Astrocyte (in vitro differentiated cells and primary cell): ENCODE measurements at regions not wholly inside any gene's neighbourhood (a gene's known extent, or its start where the extent isn't known, plus 50 kb on each side); places are given as distances from the start of the nearest gene placed in this dataset.

ENCODE experiments used
- EZH2 ChIP-seq: IDR thresholded peaks from 2 replicates; pipeline ENCODE4 v1.6.1; 2012; ENCODE audit warnings: mild to moderate bottlenecking, low read length, inconsistent platforms; ENCODE audit not compliant: insufficient read depth
- TF ChIP-seq, protein P1 (sequence below): IDR thresholded peaks from 2 replicates; pipeline ENCODE4 v1.5.1; 2011; ENCODE audit warnings: low read depth, mild to moderate bottlenecking, inconsistent platforms, low read length, moderate library complexity; ENCODE audit not compliant: insufficient read depth

DNA sequence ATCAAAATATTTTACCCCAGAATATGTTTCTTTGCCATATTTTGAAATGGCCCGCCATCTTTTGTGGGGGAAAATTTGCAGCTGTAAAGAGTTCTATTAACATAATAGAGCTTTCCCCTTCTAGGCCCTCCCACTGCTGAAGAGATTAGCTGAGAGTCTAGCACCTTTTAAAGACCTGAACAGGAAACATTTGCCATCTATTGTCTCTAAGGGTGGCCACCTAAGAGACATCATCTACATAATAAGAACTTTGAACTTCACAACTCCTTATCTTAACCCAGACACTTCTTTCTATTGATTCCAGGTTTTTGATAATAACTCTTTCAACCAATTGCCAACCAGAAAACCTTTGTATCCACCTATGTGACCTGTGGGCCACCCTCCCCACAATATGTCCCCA lies 54.7 kb upstream of the TRPM1 start:
- TF ChIP-seq, protein P1, sequence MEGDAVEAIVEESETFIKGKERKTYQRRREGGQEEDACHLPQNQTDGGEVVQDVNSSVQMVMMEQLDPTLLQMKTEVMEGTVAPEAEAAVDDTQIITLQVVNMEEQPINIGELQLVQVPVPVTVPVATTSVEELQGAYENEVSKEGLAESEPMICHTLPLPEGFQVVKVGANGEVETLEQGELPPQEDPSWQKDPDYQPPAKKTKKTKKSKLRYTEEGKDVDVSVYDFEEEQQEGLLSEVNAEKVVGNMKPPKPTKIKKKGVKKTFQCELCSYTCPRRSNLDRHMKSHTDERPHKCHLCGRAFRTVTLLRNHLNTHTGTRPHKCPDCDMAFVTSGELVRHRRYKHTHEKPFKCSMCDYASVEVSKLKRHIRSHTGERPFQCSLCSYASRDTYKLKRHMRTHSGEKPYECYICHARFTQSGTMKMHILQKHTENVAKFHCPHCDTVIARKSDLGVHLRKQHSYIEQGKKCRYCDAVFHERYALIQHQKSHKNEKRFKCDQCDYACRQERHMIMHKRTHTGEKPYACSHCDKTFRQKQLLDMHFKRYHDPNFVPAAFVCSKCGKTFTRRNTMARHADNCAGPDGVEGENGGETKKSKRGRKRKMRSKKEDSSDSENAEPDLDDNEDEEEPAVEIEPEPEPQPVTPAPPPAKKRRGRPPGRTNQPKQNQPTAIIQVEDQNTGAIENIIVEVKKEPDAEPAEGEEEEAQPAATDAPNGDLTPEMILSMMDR = no peak
- TF ChIP-seq EZH2 = no peak
